NCI-H510A (cell line): ENCODE measurements at regions not wholly inside any gene's neighbourhood (a gene's known extent, or its start where the extent isn't known, plus 50 kb on each side); places are given as distances from the start of the nearest gene placed in this dataset.
"Not testable (repeated sequence)": the region's sequence is repeated elsewhere in the genome, so short reads cannot be mapped to it uniquely, and the experiment has no call there.

ENCODE experiments used
- DNase-seq: peaks from one replicate; lab custom pipeline; 2025; lab: John Stamatoyannopoulos, UW

DNA sequence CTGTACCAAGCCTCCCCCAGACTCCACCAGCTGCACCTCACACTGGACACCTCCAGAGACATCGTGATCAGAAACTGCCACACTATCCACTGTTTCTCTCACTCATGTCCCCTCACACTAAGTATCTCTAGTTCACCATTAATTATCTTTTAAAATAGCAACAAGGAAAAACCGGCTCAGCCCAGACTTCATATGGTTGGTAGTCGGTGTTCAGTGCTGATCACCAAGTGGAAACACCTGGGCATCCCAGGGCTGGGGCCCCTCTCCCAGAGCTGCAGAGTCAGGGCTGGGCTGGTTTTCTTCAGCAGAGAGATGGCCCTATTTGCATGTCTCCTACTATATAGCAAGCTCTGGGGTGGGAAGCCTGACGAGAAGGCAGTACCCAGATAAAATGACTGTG lies 1140.0 kb downstream of the TMEM121 start:
- DNase-seq, result no peak

DNA sequence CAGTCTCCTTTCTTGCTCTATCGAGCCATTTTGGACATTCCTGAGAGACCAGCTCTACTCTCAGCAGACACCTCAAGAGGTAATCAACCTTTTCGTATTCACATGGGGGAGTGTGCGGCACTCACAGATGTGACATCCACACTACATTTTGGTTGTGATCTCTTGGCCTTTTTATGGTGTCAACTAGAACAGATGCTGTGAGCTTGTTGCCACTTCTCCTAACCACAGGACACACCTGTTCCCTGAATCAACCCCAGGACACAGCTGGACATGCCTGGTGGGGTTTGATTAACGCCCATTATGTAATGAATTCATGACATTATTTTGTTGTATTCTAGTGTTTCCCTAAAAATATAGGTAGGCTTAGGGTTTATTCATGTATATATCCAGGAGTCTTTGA lies 1143.6 kb downstream of the TMEM121 start:
- DNase-seq, result no peak

GRCh38 chr14:106674093-106674492 lies 1147.7 kb downstream of the TMEM121 start:
- not testable (repeated sequence) for DNase-seq

DNA sequence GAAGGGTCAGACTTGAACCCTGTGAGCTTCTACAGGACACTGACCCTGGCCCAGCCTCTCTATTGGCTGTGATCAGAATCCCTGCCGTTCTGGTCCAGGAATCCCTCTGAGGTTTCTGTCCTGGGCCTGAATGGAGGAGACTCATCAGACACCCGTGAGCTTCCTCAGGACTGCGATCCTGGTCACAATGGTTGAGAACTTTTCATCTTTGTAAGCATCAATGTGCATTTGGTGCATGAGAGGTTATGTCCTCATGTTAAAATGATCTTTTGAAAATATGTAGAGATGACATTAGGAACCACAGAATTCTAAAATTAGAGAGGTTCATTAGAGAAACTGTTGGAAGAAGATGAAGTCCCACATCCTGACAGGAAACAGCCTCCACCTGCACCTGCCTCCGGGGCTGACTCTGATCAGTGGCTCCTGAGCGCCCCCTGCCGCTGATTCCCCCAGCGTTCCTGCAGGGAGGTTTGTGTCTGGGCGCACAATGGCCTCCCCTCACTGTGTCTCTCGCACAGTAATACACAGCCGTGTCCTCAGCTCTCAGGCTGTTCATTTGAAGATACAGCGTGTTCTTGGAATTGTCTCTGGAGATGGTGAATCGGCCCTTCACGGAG lies 1148.2 kb downstream of the TMEM121 start:
- not testable (repeated sequence) for DNase-seq

DNA sequence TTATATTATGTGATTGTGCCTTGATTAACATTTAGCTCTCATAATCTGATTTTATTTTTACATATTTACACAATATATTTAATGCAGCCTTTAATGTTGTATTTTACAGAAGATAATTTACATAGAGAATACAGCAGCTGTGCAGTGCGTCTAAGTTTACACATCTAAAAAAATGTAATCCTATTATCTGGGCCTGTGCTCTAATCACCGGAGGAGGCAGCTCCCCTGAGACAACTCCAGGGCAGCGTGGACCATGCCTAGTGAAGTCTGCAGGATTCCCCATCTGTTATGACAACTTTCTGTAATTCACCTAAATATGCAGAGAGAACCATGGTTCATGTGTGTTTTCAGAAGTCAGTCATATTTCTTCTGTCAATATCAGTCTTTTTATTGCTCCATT lies 1149.3 kb downstream of the TMEM121 start:
- DNase-seq, result not testable (repeated sequence)

DNA sequence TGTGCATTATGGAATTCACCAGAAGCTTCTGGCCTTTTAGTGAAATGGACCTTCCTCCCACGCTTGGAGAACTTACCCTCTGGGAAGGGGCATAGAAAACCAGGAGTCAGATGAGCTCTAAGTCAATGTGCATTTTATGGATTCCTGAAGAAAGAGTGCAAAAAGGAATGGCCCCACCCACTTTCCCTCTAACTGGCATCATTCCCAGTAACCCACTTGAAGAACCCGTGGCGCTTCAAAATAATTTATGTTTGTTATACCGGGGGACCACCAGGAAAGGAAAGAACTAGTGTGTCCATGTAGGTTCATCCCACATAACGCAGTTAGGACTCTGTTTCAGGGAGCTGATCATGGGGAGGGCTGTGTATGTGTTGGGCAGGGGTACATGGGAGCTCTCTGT lies 1153.4 kb downstream of the TMEM121 start:
- DNase-seq, result no peak

- DNase-seq, result no peak
Observed at GRCh38 chr14:106681161-106681560, 1154.8 kb downstream of the TMEM121 start.

GRCh38 chr14:106681568-106681967 lies 1155.2 kb downstream of the TMEM121 start:
- DNase-seq, result no peak

- DNase-seq, result no peak
Observed at GRCh38 chr14:106683631-106684030, 1157.2 kb downstream of the TMEM121 start.

DNA sequence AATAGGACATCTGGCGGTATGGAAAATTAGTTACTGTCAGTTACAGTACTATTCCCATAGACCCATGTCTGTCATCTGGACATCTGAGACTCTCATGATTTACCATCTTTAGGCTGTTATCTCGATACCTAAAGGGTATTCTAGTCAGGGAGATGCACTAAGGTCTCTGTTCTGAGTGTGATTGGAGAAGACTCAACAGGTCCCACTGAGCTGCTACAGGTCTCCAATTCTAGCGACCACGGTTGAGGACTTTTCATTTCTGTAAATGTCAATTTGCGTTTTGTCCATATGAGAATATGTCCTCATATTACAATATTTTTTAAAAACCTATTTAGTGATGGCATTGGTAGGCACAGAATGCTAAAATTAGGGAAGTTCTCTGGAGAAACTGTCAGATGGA lies 1160.2 kb downstream of the TMEM121 start:
- no peak for DNase-seq

DNA sequence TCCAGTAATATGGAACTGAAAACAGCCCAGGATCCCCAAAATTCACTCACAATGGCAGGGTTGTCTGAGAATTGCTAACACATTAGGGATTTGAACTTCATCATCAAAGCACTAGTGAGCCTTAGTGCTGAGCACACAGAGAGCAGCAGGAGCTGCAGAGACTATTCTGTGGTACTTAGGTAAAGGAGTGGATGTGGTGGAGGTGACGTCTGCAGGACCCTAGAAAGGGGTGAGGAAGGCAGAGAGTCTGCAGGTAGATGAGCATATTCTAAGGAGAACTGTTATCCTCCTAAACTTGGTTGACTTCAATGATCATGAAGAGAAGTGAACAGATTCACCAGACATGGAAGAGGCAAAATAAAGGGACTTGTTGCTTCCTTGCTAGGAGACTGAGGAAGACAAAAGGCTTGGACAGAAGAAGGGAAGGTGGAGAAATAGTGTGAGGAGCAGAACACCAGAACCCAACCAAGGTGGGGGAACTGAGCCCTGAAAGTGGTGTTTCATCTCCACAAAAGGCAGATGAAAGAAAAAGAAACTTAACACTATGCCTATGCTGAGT lies 1164.0 kb downstream of the TMEM121 start:
- no peak for DNase-seq

- DNase-seq, result no peak
Observed at GRCh38 chr14:106691601-106692291, 1165.4 kb downstream of the TMEM121 start.

GRCh38 chr14:106694638-106695393 lies 1168.4 kb downstream of the TMEM121 start:
- DNase-seq, result no peak

GRCh38 chr14:106698620-106699267 lies 1172.4 kb downstream of the TMEM121 start:
- DNase-seq, result not testable (repeated sequence)

- not testable (repeated sequence) for DNase-seq
Observed at GRCh38 chr14:106703651-106704050, 1177.3 kb downstream of the TMEM121 start.

- not testable (repeated sequence) for DNase-seq
Observed at GRCh38 chr14:106706488-106706887, 1180.1 kb downstream of the TMEM121 start.

DNA sequence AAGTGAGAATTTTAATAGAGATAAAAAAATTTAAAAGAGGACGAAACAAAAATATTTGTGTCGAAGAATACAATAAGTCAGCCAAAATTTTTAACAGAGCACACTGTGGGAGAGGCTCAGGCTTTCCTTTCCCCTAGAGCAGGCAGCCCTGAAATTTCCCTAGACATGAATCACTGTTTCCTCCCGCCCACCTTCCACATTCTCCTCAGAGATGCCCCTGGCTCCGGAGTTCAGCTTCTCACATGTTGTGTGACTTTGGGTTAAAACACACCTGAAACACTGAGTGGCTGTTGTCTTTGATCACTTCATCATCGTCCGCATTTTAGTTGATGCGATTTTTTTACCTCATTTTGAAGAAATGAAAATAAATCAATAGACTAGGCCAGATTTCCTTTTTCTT lies 1183.8 kb downstream of the TMEM121 start:
- DNase-seq, result not testable (repeated sequence)

GRCh38 chr14:106712513-106712912 lies 1186.1 kb downstream of the TMEM121 start:
- DNase-seq, result not testable (repeated sequence)

DNA sequence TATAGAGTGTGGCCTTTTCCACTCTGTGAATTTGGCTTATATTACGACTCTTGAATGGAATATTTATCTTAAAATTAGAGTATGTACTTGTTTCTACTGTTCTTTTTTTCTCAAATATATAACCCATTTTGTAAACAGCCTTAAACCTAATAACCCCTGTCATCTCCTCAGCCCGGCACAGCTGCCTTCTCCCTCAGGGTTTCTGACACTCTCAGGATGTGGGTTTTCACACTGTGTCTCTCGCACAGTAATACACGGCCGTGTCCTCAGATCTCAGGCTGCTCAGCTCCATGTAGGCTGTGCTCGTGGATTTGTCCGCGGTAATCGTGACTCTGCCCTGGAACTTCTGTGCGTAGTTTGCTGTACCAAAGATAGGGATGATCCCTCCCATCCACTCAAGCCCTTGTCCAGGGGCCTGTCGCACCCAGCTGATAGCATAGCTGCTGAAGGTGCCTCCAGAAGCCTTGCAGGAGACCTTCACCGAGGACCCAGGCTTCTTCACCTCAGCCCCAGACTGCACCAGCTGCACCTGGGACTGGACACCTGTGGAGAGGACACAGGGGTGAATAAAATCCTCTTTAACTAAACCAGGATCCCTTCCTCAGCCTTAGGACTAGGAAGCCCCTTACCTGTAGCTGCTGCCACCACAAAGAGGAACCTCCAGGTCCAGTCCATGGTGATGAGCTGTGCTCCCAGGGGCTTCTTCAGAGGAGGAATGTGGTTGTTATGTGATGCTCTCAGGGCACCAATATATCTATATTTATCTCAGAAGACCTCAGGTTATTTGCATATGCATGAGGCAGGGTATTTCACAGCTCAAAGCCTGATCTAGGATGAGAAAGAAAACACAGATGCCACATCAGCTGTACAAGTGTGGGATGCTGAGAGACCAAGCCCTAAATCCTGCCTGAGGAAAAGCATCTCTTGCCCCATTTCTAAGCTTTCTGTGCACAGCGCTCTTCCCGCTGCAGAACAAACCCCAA lies 1188.4 kb downstream of the TMEM121 start:
- DNase-seq, result not testable (repeated sequence)

GRCh38 chr14:106717544-106717943 lies 1191.2 kb downstream of the TMEM121 start:
- not testable (repeated sequence) for DNase-seq

DNA sequence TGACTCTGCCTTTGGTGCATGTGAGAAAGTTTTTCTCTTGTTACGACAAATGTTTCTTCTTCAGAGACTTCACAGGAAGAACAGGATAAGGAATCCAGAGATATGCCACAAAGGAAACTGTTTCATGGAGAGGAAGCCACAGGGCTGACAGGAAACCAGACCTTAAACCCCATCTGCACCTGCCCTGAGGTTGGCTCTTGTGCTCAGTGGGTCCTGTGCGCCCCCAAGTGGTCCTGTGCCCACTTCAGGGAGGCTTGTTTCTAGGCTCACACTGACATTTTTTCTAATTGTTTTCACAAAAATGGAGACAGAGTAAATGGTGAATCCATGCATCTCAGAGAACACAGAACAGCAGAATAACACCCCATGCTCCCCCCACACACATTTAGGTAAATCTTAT lies 1193.5 kb downstream of the TMEM121 start:
- not testable (repeated sequence) for DNase-seq
